ENCODE measurements at regions not wholly inside any gene's neighbourhood (a gene's known extent, or its start where the extent isn't known, plus 50 kb on each side); places are given as distances from the start of the nearest gene placed in this dataset.

DNA sequence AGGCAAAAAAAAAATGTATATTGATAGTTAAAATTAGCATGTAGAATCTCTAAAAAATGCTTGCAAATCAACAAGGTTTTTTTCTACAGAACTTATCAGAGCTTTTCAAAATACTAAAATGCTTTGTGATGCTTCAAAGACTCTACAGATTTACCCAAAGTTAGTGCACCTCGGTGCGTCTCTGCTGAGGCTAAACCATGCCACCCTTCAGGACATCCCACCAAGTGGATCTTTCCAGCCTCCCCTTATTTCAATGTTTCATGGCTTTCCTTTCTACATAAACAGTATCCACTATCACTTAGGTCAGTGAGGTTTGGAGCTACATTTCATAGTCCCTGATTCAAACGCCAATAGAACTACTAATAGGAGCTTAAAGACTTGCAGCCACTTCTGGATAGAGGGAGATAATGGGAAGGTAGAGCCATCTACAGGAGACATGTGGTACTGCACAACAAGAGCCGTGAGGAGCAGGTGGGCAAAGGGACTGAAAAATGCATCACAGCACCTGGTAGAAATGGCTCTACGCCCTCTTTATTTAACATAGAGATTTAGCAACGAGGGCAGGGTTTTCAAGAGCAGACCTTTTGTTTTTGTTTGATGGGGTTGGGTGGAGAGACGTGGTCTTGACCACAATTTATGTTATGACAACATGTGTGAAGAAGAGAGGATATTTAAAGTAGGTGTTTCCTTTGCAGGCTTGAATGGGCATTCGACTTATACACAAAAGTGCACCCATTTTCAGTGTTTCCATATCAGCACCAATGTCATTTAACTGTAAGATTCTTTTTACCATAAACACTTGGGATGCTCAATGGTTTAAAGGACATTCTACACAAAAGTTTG, 56.1 kb upstream of the SLC35G4 start:
- peak; percentile 14 for DNase-seq

GRCh38 chr18:11548916-11549551, 60.4 kb upstream of the SLC35G4 start:
- no peak for DNase-seq

GRCh38 chr18:11548396-11548795, 61.0 kb upstream of the SLC35G4 start:
- no peak for DNase-seq

DNA sequence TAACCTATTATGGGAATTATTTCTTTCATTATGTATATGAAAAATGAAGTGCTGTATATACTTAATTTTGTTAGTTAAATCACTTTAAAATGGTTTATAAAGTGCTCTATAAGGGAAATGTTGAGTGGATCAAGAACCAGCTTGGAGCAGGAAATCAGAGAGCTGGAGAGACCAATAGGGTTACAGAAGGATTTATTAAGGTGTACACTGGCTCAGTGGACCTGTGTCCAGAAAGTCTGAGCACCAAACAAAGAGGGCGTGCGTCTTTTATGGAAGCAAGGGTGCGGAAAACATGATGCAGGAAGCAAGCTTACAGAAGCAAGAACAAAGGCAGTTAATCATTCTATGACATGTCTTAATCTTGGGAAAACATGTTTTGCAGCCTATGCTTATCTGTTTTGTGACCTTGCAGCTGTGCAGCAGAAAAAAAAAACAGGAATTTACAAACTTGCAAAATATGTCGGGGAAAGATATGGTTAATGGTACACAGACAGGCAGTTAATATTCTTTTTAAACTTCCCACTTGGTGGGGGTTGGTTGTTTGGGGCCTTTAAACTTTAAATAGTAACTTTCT, 65.2 kb upstream of the SLC35G4 start:
- DNase-seq = no peak

GRCh38 chr18:11541179-11541578, 68.2 kb upstream of the SLC35G4 start:
- no peak for DNase-seq

- no peak for DNase-seq
These were observed 75.4 kb upstream of the SLC35G4 start for GRCh38 chr18:11533942-11534496.

DNA sequence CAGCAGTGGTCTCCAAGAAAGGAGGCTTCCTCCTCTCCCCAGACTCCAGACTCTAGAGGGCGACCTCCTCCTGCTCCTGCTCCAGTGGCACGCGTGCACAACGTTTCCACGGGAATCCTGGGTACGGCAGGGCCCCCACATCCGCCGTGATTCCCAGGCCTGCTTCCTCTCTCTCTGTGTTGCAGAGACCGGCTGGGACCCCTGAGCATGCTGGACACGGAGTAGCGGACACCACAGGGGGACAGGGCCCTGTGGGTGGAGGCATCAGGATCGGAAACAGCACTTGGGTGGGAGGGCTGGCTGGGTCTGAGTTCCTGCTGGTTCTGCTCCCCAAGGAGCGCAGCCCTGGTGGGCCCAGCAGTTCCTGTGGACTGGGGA, 75.9 kb upstream of the SLC35G4 start:
- no peak for DNase-seq

- DNase-seq = no peak
These were observed 76.5 kb upstream of the SLC35G4 start for GRCh38 chr18:11532758-11533512.

DNA sequence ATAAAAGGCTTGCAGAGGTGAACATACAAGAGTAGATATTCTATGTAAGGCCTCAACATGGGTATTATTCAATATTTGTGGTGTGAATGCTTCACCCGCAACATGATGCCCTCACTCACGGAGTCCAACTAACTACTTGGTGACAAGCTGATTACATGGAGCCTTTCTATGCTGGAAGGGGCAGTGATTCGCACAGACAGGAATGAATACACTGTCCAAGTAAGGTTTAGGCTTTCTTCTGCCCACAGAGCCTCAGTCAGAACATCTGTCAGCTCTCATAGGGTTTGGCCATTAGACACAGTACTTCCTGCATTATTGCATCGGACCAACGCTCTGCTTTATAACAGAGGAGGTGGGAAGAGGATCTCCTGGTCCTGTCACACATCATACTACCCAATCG, 80.3 kb upstream of the SLC35G4 start:
- no peak for DNase-seq

GRCh38 chr18:11526675-11527074, 82.7 kb upstream of the SLC35G4 start:
- no peak for DNase-seq

GRCh38 chr18:11523804-11524203, 85.6 kb upstream of the SLC35G4 start:
- no peak for DNase-seq

GRCh38 chr18:11522992-11523391, 86.4 kb upstream of the SLC35G4 start:
- no peak for DNase-seq

DNA sequence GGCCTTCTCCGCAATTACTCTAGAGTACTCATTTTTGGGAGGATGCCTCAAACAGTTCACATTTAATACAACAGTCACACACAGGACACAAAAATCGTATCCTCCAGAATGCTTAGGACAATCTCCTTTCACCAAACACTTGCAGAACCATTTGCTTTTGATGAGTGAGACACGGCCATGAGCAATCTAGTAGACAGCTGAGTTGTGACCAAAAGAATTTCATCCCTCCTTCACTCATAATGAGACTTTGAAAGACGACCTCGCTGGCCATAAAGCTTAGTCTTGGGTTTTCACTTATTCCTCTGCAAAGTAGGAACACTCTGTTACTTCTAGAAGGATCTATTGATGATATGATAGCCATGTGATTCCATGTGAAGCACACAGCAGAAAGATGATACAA, 87.5 kb upstream of the SLC35G4 start:
- no peak for DNase-seq

- no peak for DNase-seq
These were observed 88.9 kb upstream of the SLC35G4 start for GRCh38 chr18:11520536-11520935.

DNA sequence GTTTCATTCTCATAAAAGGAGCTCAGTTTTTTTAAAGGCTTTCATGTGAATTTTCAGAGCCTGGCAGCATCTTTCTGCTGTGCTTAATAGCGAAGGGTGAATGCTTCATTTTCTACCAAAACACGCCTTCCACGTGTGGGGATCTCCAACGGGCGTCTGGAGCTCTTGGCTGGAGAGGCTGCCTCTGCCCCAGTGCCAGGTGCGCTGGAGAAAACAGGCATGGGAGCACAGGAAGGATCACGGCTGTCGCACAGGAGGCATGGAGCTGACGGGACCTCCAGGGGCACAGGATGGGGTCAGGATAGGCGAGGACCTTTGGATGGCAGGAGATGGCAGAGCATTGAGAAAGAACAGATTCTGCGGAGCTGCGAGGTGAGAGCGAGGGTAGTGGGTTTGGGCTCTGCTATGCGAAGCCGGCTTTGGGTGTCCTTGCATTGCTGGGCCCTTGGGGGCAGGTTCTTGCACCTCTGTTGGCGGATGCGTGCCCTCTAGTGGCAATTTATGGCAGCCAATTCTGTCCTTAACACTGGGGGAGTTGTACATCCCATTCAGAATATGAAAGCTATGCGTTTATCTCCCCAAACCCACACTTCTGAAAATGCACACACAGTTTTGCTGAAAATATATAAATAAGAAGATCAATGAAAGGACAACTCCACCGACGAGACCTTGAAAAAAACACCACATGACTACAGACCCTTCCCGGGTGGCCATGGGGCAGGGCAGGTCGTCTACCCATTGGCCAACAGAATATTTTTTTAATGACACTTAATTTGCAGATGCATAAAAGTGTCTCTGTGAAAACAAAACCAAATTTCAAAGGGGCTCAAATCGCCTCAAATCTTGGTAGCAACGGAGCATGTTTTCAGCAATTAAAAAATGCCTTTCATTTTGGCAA, 90.4 kb upstream of the SLC35G4 start:
- DNase-seq = peak; percentile 66

DNA sequence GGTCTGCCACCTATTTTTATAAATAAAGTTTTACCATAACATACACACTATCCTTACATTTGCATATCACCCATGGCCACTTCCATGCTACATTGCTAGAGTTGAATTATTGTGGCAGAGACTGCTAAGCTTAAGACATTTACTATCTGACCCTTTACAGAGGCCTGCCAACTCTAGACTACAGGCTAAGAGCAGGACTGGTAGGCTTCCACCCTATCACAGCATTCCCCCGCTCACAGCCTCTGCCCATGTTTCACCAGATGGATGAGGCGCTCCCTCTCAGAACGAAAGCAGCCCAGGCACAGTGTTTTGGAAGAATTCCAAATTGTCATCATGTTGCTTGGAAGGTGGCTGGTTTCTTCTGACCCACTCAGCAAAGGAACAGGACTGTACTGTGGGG, 91.7 kb upstream of the SLC35G4 start:
- DNase-seq = peak; percentile 61

DNA sequence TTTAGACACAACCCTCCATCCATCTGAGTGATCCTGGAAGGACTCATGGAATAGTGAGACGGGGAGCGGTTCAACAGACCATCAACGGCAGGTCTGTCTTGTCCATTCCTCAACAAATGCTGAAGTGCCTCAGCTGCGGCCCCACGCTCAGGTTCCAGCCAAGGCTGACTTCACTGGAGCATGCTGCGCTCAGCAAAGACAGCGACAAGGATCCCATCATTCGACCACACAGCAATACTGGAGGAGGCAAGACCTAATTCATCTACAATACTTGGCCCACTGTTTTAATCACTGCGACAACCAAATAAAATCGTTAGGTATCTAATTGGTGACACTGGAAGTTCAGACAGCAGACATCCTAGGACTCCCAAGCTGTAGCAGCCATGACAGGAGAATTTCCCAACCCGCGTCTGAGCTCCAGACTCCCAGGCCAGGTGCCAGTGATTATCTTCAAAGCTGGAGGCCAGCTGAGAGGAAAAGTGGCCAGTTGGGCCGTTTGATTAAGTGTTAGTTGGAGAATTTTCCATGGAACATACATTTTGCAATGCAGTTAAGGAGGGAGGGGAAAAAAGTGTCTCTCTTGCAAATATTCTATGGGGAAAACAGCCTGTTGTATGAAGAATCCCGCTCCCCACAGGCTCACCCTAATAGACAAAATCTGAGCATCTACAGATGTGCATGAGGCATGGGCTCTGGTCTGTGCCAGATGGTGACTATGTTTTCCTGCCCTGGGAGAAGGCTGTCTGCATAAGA, 92.5 kb upstream of the SLC35G4 start:
- no peak for DNase-seq

- no peak for DNase-seq
These were observed 95.1 kb upstream of the SLC35G4 start for GRCh38 chr18:11514267-11514666.

DNA sequence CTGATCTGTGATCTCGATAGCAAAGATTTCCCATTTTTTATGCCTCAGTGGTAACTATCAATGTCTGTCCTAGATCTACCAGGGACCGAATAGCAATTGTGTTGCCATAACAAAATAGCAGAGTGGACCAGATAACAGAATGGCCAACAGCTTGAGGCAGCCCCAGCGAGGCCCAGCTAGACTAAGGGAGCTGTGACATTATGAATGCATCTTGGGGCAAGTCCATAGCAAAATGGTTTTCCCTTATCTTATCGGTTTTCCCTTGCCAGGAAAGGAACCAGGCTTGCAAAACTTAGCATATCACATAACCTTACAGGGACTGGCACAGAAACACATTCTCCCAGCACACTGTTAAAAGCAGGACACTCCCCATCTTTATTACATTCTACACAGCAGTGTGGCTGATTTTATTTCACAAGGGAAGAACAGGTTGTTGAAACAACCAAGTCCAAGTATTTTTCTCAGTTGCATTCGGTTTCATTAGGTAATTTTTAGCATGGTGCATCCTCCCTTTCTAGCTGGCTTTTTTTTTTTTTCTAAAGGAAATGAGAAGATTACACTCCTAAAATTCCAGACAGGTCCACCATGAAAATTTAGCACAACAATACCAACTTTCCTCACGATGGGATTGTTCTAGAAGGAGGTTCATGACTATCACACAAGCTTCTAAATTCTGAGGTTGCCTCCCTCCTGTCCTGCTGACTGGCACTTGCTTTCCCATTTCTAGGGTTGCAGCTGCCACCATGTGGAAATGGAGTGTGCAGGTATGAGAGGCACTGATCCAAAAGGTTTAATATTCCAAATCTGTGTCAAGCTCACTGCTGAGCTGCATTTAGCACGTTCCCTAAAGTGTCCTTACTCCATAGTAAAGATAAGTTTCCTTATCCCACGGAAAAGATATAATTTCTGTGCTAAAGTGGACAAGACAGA, 97.0 kb upstream of the SLC35G4 start:
- DNase-seq = no peak

DNA sequence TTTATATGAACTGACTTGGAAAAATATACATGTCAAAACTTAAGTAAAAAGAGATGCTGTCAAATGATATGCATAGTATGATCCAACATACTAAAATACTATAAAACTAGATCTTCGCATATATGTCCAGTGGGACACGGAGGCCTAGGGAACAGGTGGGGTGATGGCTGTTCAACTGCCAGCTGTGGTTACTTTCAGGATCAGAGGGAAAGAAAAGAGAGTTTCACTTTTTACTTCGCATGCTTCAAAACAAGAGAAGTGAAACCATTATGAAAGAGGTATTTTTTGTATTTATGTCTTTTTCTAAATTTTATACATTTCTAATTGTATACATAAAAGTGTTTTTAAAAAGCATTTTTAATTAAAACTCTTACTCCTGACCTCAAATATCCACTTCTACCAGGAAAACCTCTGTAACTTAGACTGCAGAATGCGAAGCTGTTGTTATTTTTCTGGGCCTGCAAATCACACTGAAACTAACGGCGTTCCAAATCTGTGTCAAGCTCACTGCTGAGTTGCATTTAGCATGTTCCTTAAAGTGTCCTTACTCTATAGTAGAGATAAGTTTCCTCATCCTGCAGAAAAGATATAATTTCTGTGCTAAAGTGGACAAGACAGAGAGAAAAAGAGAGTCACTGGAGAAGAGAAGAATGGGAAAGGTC, 97.8 kb upstream of the SLC35G4 start:
- DNase-seq = no peak

All from NCI-H524 treated with DMSO at 0.1 percent for 48 hours (cell line).